Activated naive CD4-positive, alpha-beta T cell treated with anti-CD3 and anti-CD28 coated beads, Interleukin-2, amount 50 U/mL, for 16 hours (primary cell): ENCODE measurements at regions not wholly inside any gene's neighbourhood (a gene's known extent, or its start where the extent isn't known, plus 50 kb on each side); places are given as distances from the start of the nearest gene placed in this dataset.

Experiments used
- DNase-seq: peaks from one replicate; pipeline ENCODE4 v3.0.0-alpha.2; 2020

- no peak for DNase-seq
Observed at GRCh38 chr20:1784586-1784985, 110.6 kb upstream of the SIRPA start.

- no peak for DNase-seq
Observed at GRCh38 chr20:1783245-1783644, 112.0 kb upstream of the SIRPA start.

GRCh38 chr20:1782181-1782580 lies 113.0 kb upstream of the SIRPA start:
- no peak for DNase-seq

- DNase-seq, result no peak
Observed at GRCh38 chr20:1779567-1779966, 115.6 kb upstream of the SIRPA start.

- DNase-seq, result no peak
Observed at GRCh38 chr20:1778338-1778737, 116.9 kb upstream of the SIRPA start.

- no peak for DNase-seq
Observed at GRCh38 chr20:1777476-1777820, 117.8 kb upstream of the SIRPA start.

- peak; percentile 83 for DNase-seq
Observed at GRCh38 chr20:1776681-1777475, 118.3 kb upstream of the SIRPA start.

- no peak for DNase-seq
Observed at GRCh38 chr20:1775117-1775516, 117.5 kb upstream of the SIRPG start.

GRCh38 chr20:1774479-1774878 lies 116.9 kb upstream of the SIRPG start:
- DNase-seq, result no peak

- DNase-seq, result no peak
Observed at GRCh38 chr20:1773816-1774215, 116.2 kb upstream of the SIRPG start.

- DNase-seq, result no peak
Observed at GRCh38 chr20:1769491-1769890, 111.9 kb upstream of the SIRPG start.

GRCh38 chr20:1766731-1767130 lies 109.2 kb upstream of the SIRPG start:
- DNase-seq, result no peak

GRCh38 chr20:1764136-1765033 lies 106.8 kb upstream of the SIRPG start:
- peak; percentile 66 for DNase-seq

GRCh38 chr20:1761598-1761997 lies 104.0 kb upstream of the SIRPG start:
- DNase-seq, result no peak

GRCh38 chr20:1761116-1761515 lies 103.5 kb upstream of the SIRPG start:
- no peak for DNase-seq

- DNase-seq, result no peak
Observed at GRCh38 chr20:1758765-1759164, 101.2 kb upstream of the SIRPG start.

GRCh38 chr20:1757606-1758512 lies 100.3 kb upstream of the SIRPG start:
- DNase-seq, result no peak

- DNase-seq, result no peak
Observed at GRCh38 chr20:1757072-1757471, 99.5 kb upstream of the SIRPG start.

GRCh38 chr20:1754749-1755148 lies 97.2 kb upstream of the SIRPG start:
- DNase-seq, result no peak

GRCh38 chr20:1754306-1754705 lies 96.7 kb upstream of the SIRPG start:
- DNase-seq, result no peak

- no peak for DNase-seq
Observed at GRCh38 chr20:1752045-1752444, 94.5 kb upstream of the SIRPG start.

GRCh38 chr20:1748777-1749176 lies 91.2 kb upstream of the SIRPG start:
- no peak for DNase-seq

- no peak for DNase-seq
Observed at GRCh38 chr20:1747953-1748577, 90.5 kb upstream of the SIRPG start.
